Naive B cell (primary cell): ENCODE measurements at regions not wholly inside any gene's neighbourhood (a gene's known extent, or its start where the extent isn't known, plus 50 kb on each side); places are given as distances from the start of the nearest gene placed in this dataset.
"Not testable (repeated sequence)": the region's sequence is repeated elsewhere in the genome, so short reads cannot be mapped to it uniquely, and the experiment has no call there.

Experiments used
- ATAC-seq, 2 donors: fragments of 150-1000 bp; cut with Tn5 transposase; 2 replicates each; pipeline ENCODE4 v1.10.0; 2021; ENCODE audit warnings: low read depth in 2 of 2, mild to moderate bottlenecking in 2 of 2, moderate library complexity in 2 of 2
- DNase-seq: peaks from one replicate; pipeline ENCODE4 v3.0.0; 2022
- H3K27ac Mint-ChIP-seq, 6 donors: one replicate each; pipeline ENCODE4 v1.8.0; 2020 to 2022; ENCODE audit warnings: mild to moderate bottlenecking in 6 of 6, mixed read lengths in 6 of 6, moderate library complexity in 5 of 6, inconsistent platforms in 2 of 6
- H3K27me3 Mint-ChIP-seq, 3 donors: one replicate each; pipeline ENCODE4 v1.8.0; 2021 to 2022; ENCODE audit warnings: mixed read lengths in 3 of 3, mild to moderate bottlenecking in 1 of 3
- H3K36me3 Mint-ChIP-seq, 2 donors: one replicate each; pipeline ENCODE4 v1.8.0; 2020 to 2022; ENCODE audit warnings: mixed read lengths in 2 of 2, inconsistent platforms in 1 of 2, mild to moderate bottlenecking in 1 of 2
- H3K4me1 Mint-ChIP-seq, 3 donors: one replicate each; pipeline ENCODE4 v1.8.0; 2020 to 2022; ENCODE audit warnings: mixed read lengths in 3 of 3, inconsistent platforms in 1 of 3, mild to moderate bottlenecking in 1 of 3, moderate library complexity in 1 of 3
- H3K4me3 Mint-ChIP-seq, 8 donors: one replicate each; pipeline ENCODE4 v1.8.0; 2020 to 2022; ENCODE audit warnings: mild to moderate bottlenecking in 8 of 8, mixed read lengths in 8 of 8, moderate library complexity in 8 of 8, inconsistent platforms in 2 of 8
- H3K9me3 Mint-ChIP-seq, 7 donors: one replicate each; pipeline ENCODE4 v1.8.0; 2020 to 2022; ENCODE audit warnings: mixed read lengths in 7 of 7, mild to moderate bottlenecking in 5 of 7, inconsistent platforms in 2 of 7, moderate library complexity in 1 of 7

DNA sequence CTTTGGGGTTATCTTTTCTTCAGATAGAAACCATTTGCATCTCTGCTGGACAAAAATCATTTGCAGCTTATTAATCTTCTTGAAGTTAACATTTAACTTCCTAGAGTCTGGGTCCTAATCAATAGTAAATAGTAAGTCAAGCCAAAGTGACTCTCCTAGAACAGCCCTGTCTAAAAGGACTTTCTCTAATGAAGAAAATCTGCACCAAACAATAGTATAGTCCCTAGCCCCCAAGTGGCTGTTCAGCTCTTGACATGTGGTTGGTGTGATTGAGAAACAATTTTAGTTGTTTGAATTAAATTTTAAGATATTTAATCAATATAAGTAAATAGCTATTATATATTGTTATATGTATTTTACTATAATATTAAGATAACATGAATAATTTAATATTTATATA is 64.6 kb upstream of the SHB start:
- H3K4me3 Mint-ChIP-seq: no peak overlapping the region
- ATAC-seq (no peak), DNase-seq (no peak)
- no peaks in the 10 kb centered on the region for H3K9me3 Mint-ChIP-seq
- H3K27ac Mint-ChIP-seq: no peak overlapping the region
- H3K27me3 Mint-ChIP-seq: peaks cover 10 to 42% (median 38%) of the 10 kb centered on the region in 3 donors
- H3K4me1 Mint-ChIP-seq: no peaks in the 10 kb centered on the region
- no peaks in the 10 kb centered on the region for H3K36me3 Mint-ChIP-seq

- DNase-seq: no peak
- Mint-ChIP-seq H3K27me3 (peaks cover 6 to 36% (median 32%) of the 10 kb centered on the region in 3 donors), H3K4me1 (no peaks in the 10 kb centered on the region), H3K36me3 (no peaks in the 10 kb centered on the region), H3K4me3 (no peak overlapping the region), H3K9me3 (no peaks in the 10 kb centered on the region), H3K27ac (no peak overlapping the region)
- no peak for ATAC-seq
Measured at GRCh38 chr9:38132956-38133355, 63.9 kb upstream of the SHB start.

DNA sequence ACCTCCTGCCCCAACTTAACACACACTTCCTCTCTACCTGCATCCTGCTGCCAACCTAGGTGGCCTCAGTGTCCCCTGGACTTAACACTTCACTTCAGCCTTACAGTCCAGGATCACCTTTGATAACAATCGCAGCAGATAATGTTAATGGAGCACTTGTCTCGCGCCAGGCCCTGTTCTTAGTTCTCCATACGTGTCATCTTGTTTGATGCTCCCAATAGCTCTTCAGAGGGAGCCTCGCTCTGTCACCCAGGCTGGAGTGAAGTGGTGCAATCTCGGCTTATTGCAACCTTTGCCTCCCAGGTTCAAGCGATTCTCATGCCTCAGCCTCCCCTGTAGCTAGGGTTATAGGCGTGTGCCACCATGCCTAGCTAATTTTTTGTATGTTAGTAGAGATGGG is 62.7 kb upstream of the SHB start:
- Mint-ChIP-seq H3K36me3 (no peaks in the 10 kb centered on the region), H3K27me3 (peaks cover 5 to 32% (median 27%) of the 10 kb centered on the region in 3 donors), H3K4me1 (no peaks in the 10 kb centered on the region), H3K4me3 (no peak overlapping the region), H3K27ac (no peak overlapping the region), H3K9me3 (no peaks in the 10 kb centered on the region)
- DNase-seq (no peak), ATAC-seq (no peak)

DNA sequence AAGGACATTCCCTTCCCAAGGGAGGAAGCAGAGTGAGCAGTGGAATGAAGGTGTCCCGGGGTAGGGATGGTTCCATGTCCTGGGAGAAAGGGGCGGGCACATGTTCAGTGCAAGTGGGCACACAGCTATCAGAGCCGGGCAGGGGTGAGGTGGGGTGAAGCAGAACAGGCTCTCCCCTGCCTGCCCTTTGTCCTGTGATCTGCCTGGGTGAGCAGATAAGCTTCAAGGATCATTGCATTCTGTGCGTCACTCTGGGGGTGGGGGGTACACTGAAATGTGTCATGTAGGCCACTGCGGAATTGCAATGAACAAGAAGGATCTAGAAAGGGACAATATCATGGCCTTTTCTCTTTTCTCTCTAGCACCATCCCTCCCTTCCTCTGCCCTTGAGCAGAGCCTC is 61.7 kb upstream of the SHB start:
- Mint-ChIP-seq H3K4me3 (no peak overlapping the region), H3K36me3 (no peaks in the 10 kb centered on the region), H3K4me1 (no peaks in the 10 kb centered on the region), H3K9me3 (no peaks in the 10 kb centered on the region), H3K27me3 (peaks cover 12 to 37% (median 33%) of the 10 kb centered on the region in 3 donors), H3K27ac (no peak overlapping the region)
- ATAC-seq (no peak), DNase-seq (no peak)

DNA sequence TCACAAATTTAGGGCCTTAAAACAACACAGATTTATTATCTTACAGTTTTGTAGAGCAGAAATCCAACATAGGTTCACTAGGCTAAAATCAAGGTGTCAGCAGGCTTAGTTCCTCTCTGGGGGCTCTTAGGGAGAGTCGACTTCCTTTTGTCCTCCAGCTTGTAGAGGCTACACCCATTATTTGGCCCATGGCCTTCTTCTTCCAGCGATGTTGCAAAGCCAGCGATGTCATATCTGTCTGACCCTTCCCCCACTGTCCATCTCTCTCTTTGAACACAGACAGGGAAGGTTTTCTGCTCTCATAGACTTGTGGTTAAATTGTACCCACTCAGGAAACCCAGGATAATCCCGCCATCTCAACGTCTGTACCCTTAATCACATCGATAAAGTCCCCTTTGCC is 60.3 kb upstream of the SHB start:
- Mint-ChIP-seq H3K9me3 (peaks cover 0 to 5% (median 0%) of the 10 kb centered on the region in 7 donors), H3K4me1 (no peaks in the 10 kb centered on the region), H3K36me3 (no peaks in the 10 kb centered on the region), H3K27me3 (peaks cover 12 to 40% (median 33%) of the 10 kb centered on the region in 3 donors), H3K27ac (no peak overlapping the region), H3K4me3 (no peak overlapping the region)
- ATAC-seq: no peak
- DNase-seq: no peak

GRCh38 chr9:38128752-38129270 is 59.8 kb upstream of the SHB start:
- H3K4me3 Mint-ChIP-seq: no peak overlapping the region
- ATAC-seq (no peak), DNase-seq (no peak)
- H3K4me1 Mint-ChIP-seq: no peaks in the 10 kb centered on the region
- H3K9me3 Mint-ChIP-seq: peaks cover 0 to 5% (median 0%) of the 10 kb centered on the region in 7 donors
- no peaks in the 10 kb centered on the region for H3K36me3 Mint-ChIP-seq
- peaks cover 12 to 40% (median 32%) of the 10 kb centered on the region in 3 donors for H3K27me3 Mint-ChIP-seq
- H3K27ac Mint-ChIP-seq: no peak overlapping the region

GRCh38 chr9:38127271-38127839 is 58.3 kb upstream of the SHB start:
- DNase-seq: no peak
- Mint-ChIP-seq H3K36me3 (no peaks in the 10 kb centered on the region), H3K9me3 (peaks cover 0 to 5% (median 0%) of the 10 kb centered on the region in 7 donors)

GRCh38 chr9:38126730-38127129 is 57.7 kb upstream of the SHB start:
- H3K4me1 Mint-ChIP-seq: no peaks in the 10 kb centered on the region
- DNase-seq (no peak), ATAC-seq (no peak)
- no peak overlapping the region for H3K4me3 Mint-ChIP-seq
- peaks cover 0 to 5% (median 0%) of the 10 kb centered on the region in 7 donors for H3K9me3 Mint-ChIP-seq
- peaks cover 12 to 31% (median 27%) of the 10 kb centered on the region in 3 donors for H3K27me3 Mint-ChIP-seq
- H3K36me3 Mint-ChIP-seq: no peaks in the 10 kb centered on the region
- H3K27ac Mint-ChIP-seq: no peak overlapping the region

More at GRCh38 chr9:38127271-38127839, 58.3 kb upstream of the SHB start:
- H3K4me3 Mint-ChIP-seq: no peak overlapping the region
- peaks cover 12 to 31% (median 27%) of the 10 kb centered on the region in 3 donors for H3K27me3 Mint-ChIP-seq
- ATAC-seq: no peak
- H3K27ac Mint-ChIP-seq: no peak overlapping the region
- H3K4me1 Mint-ChIP-seq: no peaks in the 10 kb centered on the region

DNA sequence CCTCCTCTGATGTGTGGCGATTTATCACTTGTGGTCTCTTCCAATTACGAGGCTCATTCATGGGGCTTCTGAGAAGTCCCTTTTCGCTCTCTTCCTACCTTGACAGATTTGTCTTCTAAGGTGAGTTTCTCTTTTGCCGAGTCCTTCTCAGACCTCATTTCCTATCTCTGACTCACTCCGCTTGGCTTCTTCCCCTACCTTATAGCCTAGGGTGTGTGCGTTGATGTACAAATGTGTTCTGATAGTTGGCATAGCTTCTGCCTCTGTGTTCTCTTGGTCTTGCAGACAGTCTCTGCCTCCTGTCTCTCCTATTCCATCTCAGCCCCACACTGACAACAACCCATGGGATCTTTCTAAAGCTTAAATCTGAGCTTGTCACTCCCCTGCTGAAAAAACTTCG is 56.9 kb upstream of the SHB start:
- Mint-ChIP-seq H3K4me1 (no peaks in the 10 kb centered on the region), H3K9me3 (peaks cover 0 to 5% (median 0%) of the 10 kb centered on the region in 7 donors), H3K4me3 (no peak overlapping the region), H3K36me3 (no peaks in the 10 kb centered on the region), H3K27me3 (peaks cover 12 to 33% (median 29%) of the 10 kb centered on the region in 3 donors), H3K27ac (peak overlapping the region in 1 of 6 donors; percentile 24)
- DNase-seq (no peak), ATAC-seq (no peak)

GRCh38 chr9:38123359-38123758 is 54.3 kb upstream of the SHB start:
- H3K27me3 Mint-ChIP-seq: peaks cover 17 to 48% (median 36%) of the 10 kb centered on the region in 3 donors
- DNase-seq, H3K9me3 Mint-ChIP-seq, ATAC-seq, H3K36me3 Mint-ChIP-seq, H3K27ac Mint-ChIP-seq, H3K4me1 Mint-ChIP-seq, H3K4me3 Mint-ChIP-seq: not testable (repeated sequence)

DNA sequence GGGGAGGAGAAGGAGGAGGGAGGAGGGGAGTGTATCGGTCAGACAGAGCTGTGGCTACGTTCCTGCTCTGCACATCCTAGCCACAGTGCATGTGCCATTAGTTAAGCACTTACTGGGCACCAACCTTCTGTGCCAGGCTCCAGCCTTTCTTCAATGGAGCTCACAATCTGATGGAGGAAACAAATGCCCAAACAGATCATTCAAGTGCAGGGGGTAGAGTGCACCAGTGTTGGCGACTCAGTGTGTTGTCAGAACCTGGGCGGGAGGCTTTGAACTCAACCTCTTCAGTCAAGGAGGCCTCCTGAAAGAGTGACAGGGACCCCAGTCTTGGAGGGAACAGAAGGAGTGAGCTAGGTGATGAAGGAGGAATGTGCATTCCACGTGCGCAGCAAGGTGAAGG is 51.9 kb upstream of the SHB start:
- ATAC-seq (no peak), DNase-seq (no peak)
- peaks cover 0 to 3% (median 0%) of the 10 kb centered on the region in 3 donors for H3K4me1 Mint-ChIP-seq
- peaks cover 0 to 5% (median 0%) of the 10 kb centered on the region in 7 donors for H3K9me3 Mint-ChIP-seq
- no peak overlapping the region for H3K27ac Mint-ChIP-seq
- H3K27me3 Mint-ChIP-seq: peaks cover 12 to 41% (median 22%) of the 10 kb centered on the region in 3 donors
- H3K4me3 Mint-ChIP-seq: no peak overlapping the region
- no peaks in the 10 kb centered on the region for H3K36me3 Mint-ChIP-seq

GRCh38 chr9:38119560-38120236 is 50.7 kb upstream of the SHB start:
- peaks cover 19 to 40% (median 20%) of the 10 kb centered on the region in 3 donors for H3K27me3 Mint-ChIP-seq
- peaks cover 0 to 2% (median 0%) of the 10 kb centered on the region in 7 donors for H3K9me3 Mint-ChIP-seq
- H3K36me3 Mint-ChIP-seq: no peaks in the 10 kb centered on the region
- DNase-seq (no peak), ATAC-seq (no peak)
- no peak overlapping the region for H3K4me3 Mint-ChIP-seq
- H3K27ac Mint-ChIP-seq: no peak overlapping the region
- peaks cover 0 to 3% (median 0%) of the 10 kb centered on the region in 3 donors for H3K4me1 Mint-ChIP-seq

DNA sequence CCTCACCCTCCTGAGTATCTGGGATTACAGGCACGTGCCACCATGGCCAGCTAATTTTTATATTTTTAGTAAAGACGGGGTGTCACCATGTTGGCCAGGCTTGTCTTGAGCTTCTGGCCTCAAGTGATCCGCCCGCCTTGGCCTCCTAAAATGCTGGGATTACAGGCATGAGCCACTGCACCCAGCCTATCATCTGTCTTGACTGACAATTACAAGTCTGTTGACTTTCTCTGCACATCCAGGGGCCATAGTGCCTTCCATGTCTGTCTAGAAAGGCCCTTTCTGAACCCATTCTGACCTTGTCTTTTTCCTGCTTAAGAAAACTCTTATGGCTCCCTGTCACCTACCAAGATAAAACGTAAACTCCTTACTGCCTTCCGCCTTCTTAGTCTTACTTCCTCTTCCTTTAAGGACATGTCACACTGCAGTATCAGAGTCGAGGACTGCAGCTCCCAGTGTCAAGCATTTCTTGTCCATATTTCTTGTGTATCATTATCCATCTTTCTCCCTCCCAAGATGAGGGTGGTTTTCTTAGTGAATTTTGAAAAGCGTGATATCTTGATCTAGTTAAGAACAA is 49.9 kb upstream of the SHB start:
- Mint-ChIP-seq H3K36me3 (no peaks in the 10 kb centered on the region), H3K27me3 (peaks cover 20 to 39% (median 21%) of the 10 kb centered on the region in 3 donors), H3K4me3 (peak overlapping the region in 1 of 8 donors; percentile 4), H3K27ac (no peak overlapping the region), H3K4me1 (peaks cover 0 to 3% (median 0%) of the 10 kb centered on the region in 3 donors), H3K9me3 (no peaks in the 10 kb centered on the region)
- DNase-seq: no peak
- no peak for ATAC-seq
